ENCODE measurements at regions not wholly inside any gene's neighbourhood (a gene's known extent, or its start where the extent isn't known, plus 50 kb on each side); places are given as distances from the start of the nearest gene placed in this dataset.

DNA sequence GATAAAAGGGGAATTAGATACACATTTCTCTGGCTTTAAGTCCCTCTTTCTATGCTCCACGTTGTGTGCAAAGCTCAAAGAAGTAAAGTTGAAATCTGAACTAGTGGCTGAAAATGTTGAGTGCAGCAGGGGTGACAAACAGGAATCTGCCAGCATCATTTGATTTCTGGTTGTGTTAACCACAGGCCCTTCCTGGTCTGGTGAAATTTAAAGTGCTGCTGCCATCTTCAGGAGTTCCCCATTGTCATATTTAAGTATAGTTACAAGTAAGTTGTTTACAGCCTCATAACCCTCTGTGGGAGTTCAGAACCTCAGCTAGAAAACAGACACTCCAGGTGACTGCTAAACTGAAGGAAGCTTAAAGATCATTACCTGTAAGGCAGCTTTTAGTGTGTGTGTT is 90.9 kb upstream of the CCDC196 start:
- H3K27ac ChIP-seq, result no peak overlapping the region
- TF ChIP-seq, protein P1, sequence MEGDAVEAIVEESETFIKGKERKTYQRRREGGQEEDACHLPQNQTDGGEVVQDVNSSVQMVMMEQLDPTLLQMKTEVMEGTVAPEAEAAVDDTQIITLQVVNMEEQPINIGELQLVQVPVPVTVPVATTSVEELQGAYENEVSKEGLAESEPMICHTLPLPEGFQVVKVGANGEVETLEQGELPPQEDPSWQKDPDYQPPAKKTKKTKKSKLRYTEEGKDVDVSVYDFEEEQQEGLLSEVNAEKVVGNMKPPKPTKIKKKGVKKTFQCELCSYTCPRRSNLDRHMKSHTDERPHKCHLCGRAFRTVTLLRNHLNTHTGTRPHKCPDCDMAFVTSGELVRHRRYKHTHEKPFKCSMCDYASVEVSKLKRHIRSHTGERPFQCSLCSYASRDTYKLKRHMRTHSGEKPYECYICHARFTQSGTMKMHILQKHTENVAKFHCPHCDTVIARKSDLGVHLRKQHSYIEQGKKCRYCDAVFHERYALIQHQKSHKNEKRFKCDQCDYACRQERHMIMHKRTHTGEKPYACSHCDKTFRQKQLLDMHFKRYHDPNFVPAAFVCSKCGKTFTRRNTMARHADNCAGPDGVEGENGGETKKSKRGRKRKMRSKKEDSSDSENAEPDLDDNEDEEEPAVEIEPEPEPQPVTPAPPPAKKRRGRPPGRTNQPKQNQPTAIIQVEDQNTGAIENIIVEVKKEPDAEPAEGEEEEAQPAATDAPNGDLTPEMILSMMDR (conservative IDR thresholded peaks at IDR 0.05), result 0 out of 2 replicates have a peak, but pooled peaks have one; percentile 4
- no peak for TF ChIP-seq ZFX (IDR thresholded peaks at IDR 0.05)

DNA sequence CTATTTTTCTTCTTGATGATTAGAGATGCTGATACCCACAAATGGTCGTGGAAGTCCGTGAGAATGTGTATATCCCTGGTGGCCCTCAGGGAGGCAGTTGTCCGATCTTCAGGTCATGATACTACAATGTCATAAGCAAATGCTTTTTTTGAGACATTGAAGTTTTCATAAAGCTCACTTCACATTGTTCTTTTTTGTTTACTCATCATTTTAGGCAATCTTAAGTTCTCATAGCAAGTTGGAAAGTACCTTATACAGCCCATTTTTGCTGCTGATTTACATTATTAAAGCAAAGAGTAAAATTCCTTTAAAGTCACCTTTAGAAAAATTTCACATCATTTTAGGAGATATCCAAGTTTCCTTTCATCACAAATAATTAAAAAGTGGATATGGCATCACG is 90.0 kb upstream of the CCDC196 start:
- H3K27ac ChIP-seq, result no peak overlapping the region
- no peak for TF ChIP-seq ZFX (IDR thresholded peaks at IDR 0.05)
- TF ChIP-seq, protein P1 (conservative IDR thresholded peaks at IDR 0.05), result no peak

DNA sequence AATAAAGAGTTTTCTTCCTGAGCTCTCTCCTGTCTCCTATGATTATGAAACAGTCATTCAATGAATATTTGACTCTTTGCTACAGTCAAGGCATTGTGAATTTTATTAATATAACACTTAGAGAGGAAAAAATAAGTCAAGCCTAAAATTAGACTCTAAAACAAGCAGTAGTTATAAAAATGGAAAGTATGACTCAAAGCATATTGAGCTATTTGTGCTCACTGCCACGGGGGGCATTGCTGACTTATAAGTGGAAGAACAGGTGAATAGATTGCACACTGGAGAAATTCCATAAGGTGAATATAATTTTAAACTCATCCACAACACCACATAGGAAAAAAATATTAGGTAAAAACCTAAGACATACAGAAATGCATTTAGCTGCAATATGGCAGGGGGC is 87.7 kb upstream of the CCDC196 start:
- no peak for TF ChIP-seq ZFX (IDR thresholded peaks at IDR 0.05)
- TF ChIP-seq, protein P1 (conservative IDR thresholded peaks at IDR 0.05), result no peak
- H3K27ac ChIP-seq, result no peak overlapping the region

DNA sequence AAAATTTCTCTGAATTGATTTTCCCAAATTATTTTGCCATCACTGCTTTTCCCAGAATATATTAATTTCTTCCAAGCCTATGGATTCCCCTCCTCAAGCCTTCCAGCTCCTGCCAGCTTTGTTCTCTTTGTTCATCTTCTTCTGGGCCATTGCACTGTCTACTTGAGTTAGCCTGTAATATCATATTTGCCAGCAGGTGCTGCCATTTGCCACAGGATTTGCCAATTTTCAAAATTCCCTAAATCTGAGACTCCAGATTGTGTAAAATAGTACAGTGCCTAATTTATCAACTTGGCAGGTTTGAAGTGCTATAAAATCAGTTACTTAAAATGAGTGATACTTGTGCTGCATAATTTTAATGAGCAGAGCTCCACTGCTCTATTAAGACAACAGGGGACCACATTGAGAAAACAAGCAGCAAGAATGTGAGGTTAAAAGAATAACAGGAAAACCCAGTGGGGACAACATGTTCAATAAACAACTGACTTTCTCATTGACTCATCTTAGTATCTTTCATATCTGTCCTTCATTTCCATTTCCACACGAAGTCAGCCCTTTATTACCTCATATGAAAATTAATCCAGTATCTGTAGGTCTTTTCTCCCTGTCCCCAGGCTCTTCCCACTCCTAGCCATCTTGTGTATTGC is 84.6 kb upstream of the CCDC196 start:
- no peak overlapping the region for H3K27ac ChIP-seq
- no peak for TF ChIP-seq ZFX (IDR thresholded peaks at IDR 0.05)
- TF ChIP-seq, protein P1 (conservative IDR thresholded peaks at IDR 0.05), result peak; percentile 71

DNA sequence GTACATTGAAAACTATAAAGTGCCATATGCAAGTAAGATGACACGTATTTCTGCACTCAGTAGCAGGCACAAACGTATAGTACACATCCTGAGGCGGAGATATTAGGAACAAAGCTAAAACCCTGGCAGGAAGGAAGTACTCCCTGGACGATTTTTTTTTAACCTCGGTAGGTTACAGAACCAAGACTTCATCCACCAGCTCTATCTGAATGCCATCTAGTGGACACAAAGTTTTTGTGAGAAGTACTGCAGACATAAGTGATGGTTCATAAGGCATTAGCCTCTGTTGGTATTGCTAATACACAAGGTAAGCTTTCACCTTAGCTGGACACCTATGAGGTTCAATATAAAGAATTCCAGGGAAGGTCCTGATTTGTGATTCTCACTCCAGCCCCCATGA is 83.0 kb upstream of the CCDC196 start:
- TF ChIP-seq, protein P1 (conservative IDR thresholded peaks at IDR 0.05), result peak; percentile 67
- no peak for TF ChIP-seq ZFX (IDR thresholded peaks at IDR 0.05)
- H3K27ac ChIP-seq, result no peak overlapping the region

DNA sequence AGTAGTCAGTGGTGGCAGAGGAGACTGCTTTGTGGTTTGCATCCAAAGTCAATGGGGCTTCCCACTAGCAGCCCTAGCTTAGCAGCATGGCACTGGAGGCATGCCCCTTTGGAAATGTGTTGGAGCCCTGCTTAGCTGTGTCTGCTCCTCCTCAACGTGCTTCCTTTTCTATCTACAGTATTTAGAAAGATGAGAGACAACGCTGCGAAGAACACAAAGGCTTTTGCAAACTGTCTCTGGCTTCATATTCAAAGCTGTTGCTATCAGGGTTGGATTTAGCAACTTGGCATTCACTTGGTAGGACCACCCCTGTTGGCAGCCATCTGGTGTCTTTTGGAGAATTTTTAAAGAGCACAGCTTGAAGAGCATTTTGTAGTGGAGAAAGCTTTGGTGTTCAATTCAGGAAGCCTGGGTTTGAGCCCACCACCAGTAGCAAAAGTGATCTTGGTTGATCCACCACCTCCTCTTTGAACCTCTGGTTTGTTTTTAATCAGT is 82.1 kb upstream of the CCDC196 start:
- TF ChIP-seq, protein P1 (conservative IDR thresholded peaks at IDR 0.05), result no peak
- no peak for TF ChIP-seq ZFX (IDR thresholded peaks at IDR 0.05)
- no peak overlapping the region for H3K27ac ChIP-seq

DNA sequence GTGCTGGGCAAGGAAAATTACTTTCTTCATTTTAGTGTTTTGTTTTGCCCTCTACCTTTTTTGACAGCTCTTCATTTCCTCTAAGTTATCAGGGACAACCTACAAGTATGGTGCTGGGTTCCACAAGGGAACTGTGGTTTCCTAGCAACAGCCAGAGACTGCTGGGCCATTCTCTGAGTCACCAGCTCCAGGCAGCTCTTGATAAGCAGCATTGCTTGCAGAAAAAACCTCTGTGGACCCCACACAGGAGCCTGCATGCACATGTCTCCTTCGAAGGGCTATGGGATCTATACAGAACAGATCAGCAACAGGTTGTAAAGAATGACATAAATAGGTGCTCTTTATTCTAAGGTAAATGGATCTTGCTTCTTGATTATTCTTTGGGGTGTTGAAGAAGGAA is 81.0 kb upstream of the CCDC196 start:
- H3K27ac ChIP-seq, result no peak overlapping the region
- TF ChIP-seq ZFX (IDR thresholded peaks at IDR 0.05), result no peak
- TF ChIP-seq, protein P1 (conservative IDR thresholded peaks at IDR 0.05), result no peak
